Loucy (cell line): ENCODE measurements at regions not wholly inside any gene's neighbourhood (a gene's known extent, or its start where the extent isn't known, plus 50 kb on each side); places are given as distances from the start of the nearest gene placed in this dataset.

ENCODE experiments used
- H2AFZ ChIP-seq: fragments of 200-600 bp; sonication (generic); 2 replicates; pipeline ENCODE4 v1.6.0; 2016; ENCODE audit warnings: antibody characterized with exemption, mild to moderate bottlenecking, low read length, moderate library complexity
- H3F3A ChIP-seq: fragments of 200-600 bp; 2 replicates; pipeline ENCODE4 v1.6.0; 2016; ENCODE audit warnings: antibody characterized with exemption, low read depth, mild to moderate bottlenecking
- H3K27me3 ChIP-seq: fragments of 200-600 bp; sonication (generic); 2 replicates; pipeline ENCODE4 v1.6.1; 2014; ENCODE audit warnings: low read length, mild to moderate bottlenecking; ENCODE audit not compliant: insufficient read depth, poor library complexity, severe bottlenecking
- H3K36me3 ChIP-seq: fragments of 200-600 bp; sonication (generic); 2 replicates; pipeline ENCODE4 v1.6.1; 2016; ENCODE audit warnings: low read length; ENCODE audit not compliant: insufficient read depth
- H3K4me1 ChIP-seq: fragments of 200-600 bp; sonication (generic); 2 replicates; pipeline ENCODE4 v1.5.1; 2014; ENCODE audit warnings: low read length, mild to moderate bottlenecking; ENCODE audit not compliant: insufficient read depth, poor library complexity, severe bottlenecking
- H3K4me2 ChIP-seq: fragments of 200-600 bp; sonication (generic); 2 replicates; pipeline ENCODE4 v1.6.0; 2014; ENCODE audit warnings: antibody characterized with exemption, low read length, low read depth, mild to moderate bottlenecking; ENCODE audit not compliant: poor library complexity, severe bottlenecking
- H3K4me3 ChIP-seq: fragments of 200-600 bp; sonication (generic); 2 replicates; pipeline ENCODE4 v1.5.1; 2014; ENCODE audit warnings: low read length, mild to moderate bottlenecking, mixed read lengths; ENCODE audit not compliant: poor library complexity, severe bottlenecking
- H3K79me2 ChIP-seq: fragments of 200-600 bp; sonication (generic); 2 replicates; pipeline ENCODE4 v1.6.1; 2014; ENCODE audit warnings: low read length; ENCODE audit not compliant: insufficient read depth
- H3K9ac ChIP-seq: fragments of 200-600 bp; sonication (generic); 2 replicates; pipeline ENCODE4 v1.6.0; 2014; ENCODE audit warnings: mild to moderate bottlenecking, low read depth, low read length, moderate library complexity; ENCODE audit not compliant: poor library complexity, severe bottlenecking
- H3K9me2 ChIP-seq: fragments of 200-600 bp; sonication (generic); replicated peaks from 2 replicates; pipeline ENCODE4 v1.6.1; 2016; ENCODE audit warnings: low read depth, low read length, mixed read lengths
- H3K9me3 ChIP-seq: fragments of 200-600 bp; sonication (generic); 2 replicates; pipeline ENCODE4 v1.6.1; 2014; ENCODE audit warnings: mild to moderate bottlenecking, antibody characterized with exemption, low read length, low read depth; ENCODE audit not compliant: insufficient read depth
- H4K20me1 ChIP-seq: fragments of 200-600 bp; sonication (generic); 2 replicates; pipeline ENCODE4 v1.6.0; 2014; ENCODE audit warnings: antibody characterized with exemption, low read length, mild to moderate bottlenecking; ENCODE audit not compliant: insufficient read depth, poor library complexity, severe bottlenecking
- EZH2phosphoT487 ChIP-seq: fragments of 200-600 bp; IDR thresholded peaks from 2 replicates; pipeline ENCODE4 v1.6.1; 2018; ENCODE audit warnings: antibody characterized with exemption, mild to moderate bottlenecking, moderate library complexity, borderline replicate concordance
- TF ChIP-seq, protein P1 (sequence below): fragments of 200-600 bp; sonication (generic); conservative IDR thresholded peaks from 2 replicates; pipeline ENCODE4 v1.5.1; 2014; ENCODE audit warnings: mild to moderate bottlenecking, antibody characterized with exemption, low read length

GRCh38 chr19:31784671-31785101 is 435.4 kb upstream of the TSHZ3 start:
- Histone ChIP-seq H4K20me1 (no peaks in the 10 kb centered on the region), H3K79me2 (no peaks in the 10 kb centered on the region), H3K9me2 (no peaks in the 10 kb centered on the region)

GRCh38 chr19:31801611-31802010 is 452.4 kb upstream of the TSHZ3 start:
- no peak overlapping the region for H3K4me3 ChIP-seq
- H3K9ac ChIP-seq = no peak overlapping the region
- no peaks in the 10 kb centered on the region for H3K4me1 ChIP-seq
- no peaks in the 10 kb centered on the region for H4K20me1 ChIP-seq
- TF ChIP-seq, protein P1, sequence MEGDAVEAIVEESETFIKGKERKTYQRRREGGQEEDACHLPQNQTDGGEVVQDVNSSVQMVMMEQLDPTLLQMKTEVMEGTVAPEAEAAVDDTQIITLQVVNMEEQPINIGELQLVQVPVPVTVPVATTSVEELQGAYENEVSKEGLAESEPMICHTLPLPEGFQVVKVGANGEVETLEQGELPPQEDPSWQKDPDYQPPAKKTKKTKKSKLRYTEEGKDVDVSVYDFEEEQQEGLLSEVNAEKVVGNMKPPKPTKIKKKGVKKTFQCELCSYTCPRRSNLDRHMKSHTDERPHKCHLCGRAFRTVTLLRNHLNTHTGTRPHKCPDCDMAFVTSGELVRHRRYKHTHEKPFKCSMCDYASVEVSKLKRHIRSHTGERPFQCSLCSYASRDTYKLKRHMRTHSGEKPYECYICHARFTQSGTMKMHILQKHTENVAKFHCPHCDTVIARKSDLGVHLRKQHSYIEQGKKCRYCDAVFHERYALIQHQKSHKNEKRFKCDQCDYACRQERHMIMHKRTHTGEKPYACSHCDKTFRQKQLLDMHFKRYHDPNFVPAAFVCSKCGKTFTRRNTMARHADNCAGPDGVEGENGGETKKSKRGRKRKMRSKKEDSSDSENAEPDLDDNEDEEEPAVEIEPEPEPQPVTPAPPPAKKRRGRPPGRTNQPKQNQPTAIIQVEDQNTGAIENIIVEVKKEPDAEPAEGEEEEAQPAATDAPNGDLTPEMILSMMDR = no peak
- TF ChIP-seq EZH2phosphoT487 = no peak
- H3K9me2 ChIP-seq = no peaks in the 10 kb centered on the region
- no peaks in the 10 kb centered on the region for H3K36me3 ChIP-seq
- no peak overlapping the region for H3K4me2 ChIP-seq
- H2AFZ ChIP-seq = no peak overlapping the region
- H3K79me2 ChIP-seq = no peaks in the 10 kb centered on the region
- no peaks in the 10 kb centered on the region; the same call in 1 of the 2 replicates for H3K9me3 ChIP-seq
- no peaks in the 10 kb centered on the region for H3F3A ChIP-seq
- H3K27me3 ChIP-seq = no peaks in the 10 kb centered on the region

More at GRCh38 chr19:31784671-31785101, 435.4 kb upstream of the TSHZ3 start:
- Histone ChIP-seq H3K9me3 (no peaks in the 10 kb centered on the region), H3K9ac (no peak overlapping the region), H3F3A (no peaks in the 10 kb centered on the region), H3K4me1 (no peaks in the 10 kb centered on the region), H2AFZ (no peak overlapping the region), H3K4me2 (no peak overlapping the region), H3K27me3 (no peaks in the 10 kb centered on the region), H3K36me3 (no peaks in the 10 kb centered on the region), H3K4me3 (no peak overlapping the region)
- no peak for TF ChIP-seq EZH2phosphoT487
- TF ChIP-seq, protein P1 = no peak

GRCh38 chr19:31803835-31804446 is 454.7 kb upstream of the TSHZ3 start:
- Histone ChIP-seq H4K20me1 (no peaks in the 10 kb centered on the region), H3K4me3 (no peak overlapping the region), H3F3A (no peaks in the 10 kb centered on the region), H2AFZ (no peak overlapping the region), H3K9me3 (no peaks in the 10 kb centered on the region; the same call in 1 of the 2 replicates), H3K36me3 (no peaks in the 10 kb centered on the region), H3K27me3 (no peaks in the 10 kb centered on the region), H3K4me2 (no peak overlapping the region), H3K4me1 (no peaks in the 10 kb centered on the region), H3K9me2 (no peaks in the 10 kb centered on the region), H3K9ac (no peak overlapping the region), H3K79me2 (no peaks in the 10 kb centered on the region)
- no peak for TF ChIP-seq EZH2phosphoT487
- TF ChIP-seq, protein P1 = no peak
